ENCODE measurements at regions not wholly inside any gene's neighbourhood (a gene's known extent, or its start where the extent isn't known, plus 50 kb on each side); places are given as distances from the start of the nearest gene placed in this dataset.

DNA sequence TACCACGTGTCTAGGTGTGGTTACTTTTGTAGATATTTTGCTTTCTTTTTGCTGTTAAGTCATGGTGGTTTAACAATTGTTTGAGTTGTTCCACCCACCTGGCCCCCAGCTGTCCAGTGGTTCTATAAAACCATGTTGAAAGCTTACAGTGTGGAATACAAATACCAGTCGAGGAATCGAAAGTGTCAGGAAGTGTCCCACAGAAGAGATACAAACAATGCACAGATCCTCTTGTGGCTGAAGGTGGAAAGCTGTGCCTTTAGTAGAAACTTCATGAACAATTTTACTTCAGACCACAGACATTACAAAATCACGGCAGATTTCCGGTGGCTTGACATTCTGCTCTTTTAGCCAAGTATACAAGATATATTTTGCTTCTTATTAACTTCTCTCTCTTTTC, 782.4 kb upstream of the SOX9 start:
- no peak for TF ChIP-seq POLR2A (IDR thresholded peaks at IDR 0.05)
- no peaks in the 10 kb centered on the region for H3K27me3 ChIP-seq
- no peaks in the 10 kb centered on the region for H3K9me3 ChIP-seq
- intact Hi-C loops (cut with DNase I; ENCODE audit: low total_unique reads) = no loop called here
- H3K4me1 ChIP-seq = no peaks in the 10 kb centered on the region
- no peak overlapping the region for H3K27ac ChIP-seq
- no peak for DNase-seq
- H3K4me3 ChIP-seq = no peak overlapping the region
- H3K36me3 ChIP-seq = no peaks in the 10 kb centered on the region

DNA sequence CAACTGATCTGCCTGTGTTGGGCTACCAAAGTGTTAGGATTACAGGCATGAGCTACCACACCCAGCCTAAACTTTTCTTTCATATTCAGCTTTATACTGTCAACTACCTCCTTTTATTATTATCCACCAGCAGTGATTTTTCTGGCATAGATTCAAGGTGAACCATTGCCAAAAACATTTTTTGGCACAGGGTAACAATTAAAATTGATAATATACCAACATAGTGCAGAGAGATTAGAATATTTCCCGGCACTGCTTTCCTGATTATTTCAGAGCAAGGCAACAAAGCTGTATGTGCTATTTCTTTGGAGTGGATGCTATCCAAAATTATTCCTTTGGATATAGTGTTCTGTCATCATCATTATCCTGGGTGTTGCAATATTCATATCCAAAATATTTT, 781.6 kb upstream of the SOX9 start:
- Histone ChIP-seq H3K27ac (no peak overlapping the region), H3K27me3 (no peaks in the 10 kb centered on the region), H3K36me3 (no peaks in the 10 kb centered on the region), H3K9me3 (no peaks in the 10 kb centered on the region), H3K4me1 (no peaks in the 10 kb centered on the region), H3K4me3 (no peak overlapping the region)
- DNase-seq = no peak
- TF ChIP-seq POLR2A (IDR thresholded peaks at IDR 0.05) = no peak
- TF ChIP-seq, protein P1, sequence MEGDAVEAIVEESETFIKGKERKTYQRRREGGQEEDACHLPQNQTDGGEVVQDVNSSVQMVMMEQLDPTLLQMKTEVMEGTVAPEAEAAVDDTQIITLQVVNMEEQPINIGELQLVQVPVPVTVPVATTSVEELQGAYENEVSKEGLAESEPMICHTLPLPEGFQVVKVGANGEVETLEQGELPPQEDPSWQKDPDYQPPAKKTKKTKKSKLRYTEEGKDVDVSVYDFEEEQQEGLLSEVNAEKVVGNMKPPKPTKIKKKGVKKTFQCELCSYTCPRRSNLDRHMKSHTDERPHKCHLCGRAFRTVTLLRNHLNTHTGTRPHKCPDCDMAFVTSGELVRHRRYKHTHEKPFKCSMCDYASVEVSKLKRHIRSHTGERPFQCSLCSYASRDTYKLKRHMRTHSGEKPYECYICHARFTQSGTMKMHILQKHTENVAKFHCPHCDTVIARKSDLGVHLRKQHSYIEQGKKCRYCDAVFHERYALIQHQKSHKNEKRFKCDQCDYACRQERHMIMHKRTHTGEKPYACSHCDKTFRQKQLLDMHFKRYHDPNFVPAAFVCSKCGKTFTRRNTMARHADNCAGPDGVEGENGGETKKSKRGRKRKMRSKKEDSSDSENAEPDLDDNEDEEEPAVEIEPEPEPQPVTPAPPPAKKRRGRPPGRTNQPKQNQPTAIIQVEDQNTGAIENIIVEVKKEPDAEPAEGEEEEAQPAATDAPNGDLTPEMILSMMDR (IDR thresholded peaks at IDR 0.05) = no peak
- intact Hi-C loops (cut with DNase I; ENCODE audit: low total_unique reads) = no loop called here

DNA sequence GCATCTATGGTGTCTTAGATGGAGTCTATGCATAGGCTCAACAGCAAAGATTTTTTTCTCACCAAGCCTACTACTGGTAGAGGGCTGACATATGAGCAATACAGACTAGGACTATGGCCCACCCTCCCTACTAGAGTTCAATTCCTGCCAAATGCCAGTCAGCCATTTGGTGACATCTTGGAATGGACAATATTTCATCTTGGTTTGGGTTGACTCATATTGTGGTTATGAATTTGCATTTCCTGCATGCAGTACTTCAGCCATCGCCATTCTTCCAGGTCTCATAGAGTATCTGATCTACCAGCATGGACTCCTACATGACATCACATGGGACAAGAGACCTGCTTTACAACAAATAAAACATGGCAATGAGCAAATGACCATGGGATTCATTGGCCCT, 778.1 kb upstream of the SOX9 start:
- no peaks in the 10 kb centered on the region for H3K9me3 ChIP-seq
- intact Hi-C loops (cut with DNase I; ENCODE audit: low total_unique reads) = no loop called here

DNA sequence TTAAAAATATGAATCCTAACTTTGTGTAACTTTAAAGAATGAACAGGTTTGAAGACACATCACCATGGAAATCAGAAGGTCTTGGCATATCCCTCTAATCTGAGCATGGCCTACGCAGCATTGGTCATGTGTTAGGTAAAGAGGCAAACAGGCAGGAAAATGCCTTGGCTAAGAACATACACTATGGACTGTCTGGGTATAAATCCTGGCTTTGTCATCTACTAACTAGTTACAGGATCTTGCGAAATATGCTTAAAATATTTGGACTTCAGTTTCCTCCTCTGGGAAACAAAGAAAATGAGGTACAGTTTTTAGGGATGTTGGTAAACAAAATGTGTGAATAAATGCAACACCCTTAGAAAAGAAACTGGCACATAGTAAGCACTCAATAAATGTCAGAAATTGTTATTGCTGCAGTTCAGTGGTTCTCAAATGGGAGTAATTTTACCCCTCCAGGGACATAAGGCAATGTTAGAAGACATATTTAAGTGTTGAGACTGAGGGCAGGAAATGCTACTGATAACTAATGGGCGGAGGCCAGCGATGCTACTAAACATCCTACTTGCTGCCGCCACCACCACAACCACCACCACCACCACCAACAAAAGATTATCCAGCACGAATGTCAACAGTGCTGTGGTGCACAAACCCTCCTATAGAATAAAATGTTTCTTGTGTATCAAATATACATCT, 770.8 kb upstream of the SOX9 start:
- intact Hi-C loops (cut with DNase I; ENCODE audit: low total_unique reads) = no loop called here
- Histone ChIP-seq H3K27ac (no peak overlapping the region), H3K27me3 (no peaks in the 10 kb centered on the region), H3K4me3 (no peak overlapping the region), H3K9me3 (no peaks in the 10 kb centered on the region), H3K36me3 (no peaks in the 10 kb centered on the region), H3K4me1 (no peaks in the 10 kb centered on the region)
- DNase-seq = no peak
- TF ChIP-seq POLR2A (IDR thresholded peaks at IDR 0.05) = no peak
- TF ChIP-seq, protein P1 (IDR thresholded peaks at IDR 0.05) = no peak

More for the DNA sequence above, 778.1 kb upstream of the SOX9 start:
- Histone ChIP-seq H3K4me1 (no peaks in the 10 kb centered on the region), H3K36me3 (no peaks in the 10 kb centered on the region), H3K4me3 (no peak overlapping the region), H3K27me3 (no peaks in the 10 kb centered on the region), H3K27ac (no peak overlapping the region)
- TF ChIP-seq, protein P1 (IDR thresholded peaks at IDR 0.05) = no peak
- no peak for TF ChIP-seq POLR2A (IDR thresholded peaks at IDR 0.05)
- no peak for DNase-seq

DNA sequence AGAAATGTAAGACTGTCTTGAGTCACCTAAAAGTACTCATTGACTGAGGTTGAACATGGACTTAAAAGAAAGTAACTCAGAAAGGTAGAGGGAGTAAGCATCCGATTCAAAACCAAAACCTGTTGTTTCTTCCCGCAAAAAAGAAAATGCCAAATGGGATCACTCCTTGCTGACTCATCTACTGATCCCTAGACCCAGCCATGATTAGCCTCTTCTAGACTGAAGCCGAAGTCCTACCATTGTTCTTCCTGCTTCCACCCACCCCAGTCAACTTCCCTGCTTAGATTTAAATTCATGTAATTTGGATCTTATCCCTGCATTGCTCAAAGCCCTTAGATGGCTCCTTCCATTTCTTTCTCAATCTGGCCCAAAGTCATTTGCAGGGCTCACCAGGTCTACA, 760.5 kb upstream of the SOX9 start:
- no peak overlapping the region for H3K4me3 ChIP-seq
- no peaks in the 10 kb centered on the region for H3K27me3 ChIP-seq
- no peak for DNase-seq
- intact Hi-C loops (cut with DNase I; ENCODE audit: low total_unique reads) = no loop called here
- no peak for TF ChIP-seq POLR2A (IDR thresholded peaks at IDR 0.05)
- no peaks in the 10 kb centered on the region for H3K9me3 ChIP-seq
- no peaks in the 10 kb centered on the region for H3K4me1 ChIP-seq
- H3K27ac ChIP-seq = no peak overlapping the region
- H3K36me3 ChIP-seq = no peaks in the 10 kb centered on the region

DNA sequence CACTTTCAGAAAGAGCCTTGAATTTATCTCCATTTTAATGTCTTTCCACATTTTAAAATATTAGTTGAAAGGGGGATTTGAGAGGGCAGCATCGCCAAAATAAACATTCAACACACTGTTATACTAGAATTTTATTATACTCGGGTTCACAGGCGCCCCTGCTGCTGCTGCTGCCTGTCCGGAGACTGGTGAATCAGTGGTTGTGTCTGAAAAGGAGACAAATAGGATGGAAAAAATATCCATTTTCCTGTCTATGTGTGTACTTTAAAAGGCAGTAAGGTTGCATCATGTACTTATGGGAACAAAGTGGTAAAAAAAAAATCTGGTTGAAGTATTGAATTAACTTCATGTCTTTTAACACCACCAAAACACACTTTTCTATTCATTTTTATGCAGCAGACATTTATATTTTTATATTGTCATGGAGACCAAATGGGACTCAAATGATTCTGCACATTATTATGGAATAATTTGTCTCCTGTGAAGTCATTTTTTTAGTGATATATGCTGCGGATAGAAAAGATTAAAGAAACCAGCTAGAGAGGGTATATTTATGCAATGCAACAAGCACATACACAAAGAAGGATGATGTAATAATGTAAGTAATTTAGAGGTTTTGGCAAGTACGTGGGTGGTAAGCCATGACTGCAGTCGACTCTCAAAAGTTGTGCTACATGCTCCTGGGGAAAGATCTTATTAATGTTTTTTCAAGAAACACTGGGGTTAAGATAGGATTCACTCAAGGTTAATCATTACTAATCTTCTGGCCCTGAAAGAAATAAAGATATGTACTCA, 759.0 kb upstream of the SOX9 start:
- Histone ChIP-seq H3K27me3 (no peaks in the 10 kb centered on the region), H3K36me3 (no peaks in the 10 kb centered on the region), H3K9me3 (no peaks in the 10 kb centered on the region), H3K4me1 (no peaks in the 10 kb centered on the region), H3K27ac (no peak overlapping the region), H3K4me3 (no peak overlapping the region)
- intact Hi-C loops (cut with DNase I; ENCODE audit: low total_unique reads) = no loop called here
- TF ChIP-seq POLR2A (IDR thresholded peaks at IDR 0.05) = no peak
- TF ChIP-seq, protein P1 (IDR thresholded peaks at IDR 0.05) = no peak
- no peak for DNase-seq

Measured in uterus (tissue), 3 donors.